ENCODE measurements at regions not wholly inside any gene's neighbourhood (a gene's known extent, or its start where the extent isn't known, plus 50 kb on each side); places are given as distances from the start of the nearest gene placed in this dataset.

GRCh38 chr1:204742676-204743251 is 57.2 kb upstream of the LRRN2 start:
- Histone ChIP-seq H3K4me2 (no peak overlapping the region), H3K27ac (no peak overlapping the region), H3K9me2 (replicated peaks; ENCODE audit: insufficient read depth) (no peaks in the 10 kb centered on the region), H3K27me3 (peaks cover 3% of the 10 kb centered on the region), H3K4me3 (no peak overlapping the region), H4K20me1 (ENCODE audit: insufficient read depth, poor library complexity, severe bottlenecking) (no peaks in the 10 kb centered on the region), H3K36me3 (replicated peaks; ENCODE audit: insufficient read depth, low read depth) (no peaks in the 10 kb centered on the region), H3K9me3 (ENCODE audit: low read depth) (peaks cover 11% of the 10 kb centered on the region), H2AFZ (no peak overlapping the region), H3K4me1 (ENCODE audit: insufficient read depth) (no peaks in the 10 kb centered on the region), H3K79me2 (no peaks in the 10 kb centered on the region)
- WGBS (ENCODE audit: low lambda C conversion rate, missing lambda C conversion rate), result 77% methylated on average over 8 of the region's 8 CpGs
- DNase-seq (ENCODE audit: low spot score), result no peak
- TF ChIP-seq EZH2phosphoT487 (IDR thresholded peaks at IDR 0.05; ENCODE audit: low read depth, severe bottlenecking, unreplicated experiment) (no peak), CTCF (IDR thresholded peaks at IDR 0.05; ENCODE audit: poor library complexity) (no peak), EZH2 (IDR thresholded peaks at IDR 0.05; ENCODE audit: borderline replicate concordance) (no peak)

GRCh38 chr1:204744107-204744779 is 58.7 kb upstream of the LRRN2 start:
- no peaks in the 10 kb centered on the region for H3K9me2 ChIP-seq (replicated peaks; ENCODE audit: insufficient read depth)

GRCh38 chr1:204746838-204747442 is 61.4 kb upstream of the LRRN2 start:
- no peak for TF ChIP-seq EZH2 (IDR thresholded peaks at IDR 0.05; ENCODE audit: borderline replicate concordance)
- TF ChIP-seq CTCF (IDR thresholded peaks at IDR 0.05; ENCODE audit: poor library complexity), result peak; percentile 74
- no peak for TF ChIP-seq EZH2phosphoT487 (IDR thresholded peaks at IDR 0.05; ENCODE audit: low read depth, severe bottlenecking, unreplicated experiment)
- H3K27ac ChIP-seq, result no peak overlapping the region
- no peaks in the 10 kb centered on the region for H3K9me2 ChIP-seq (replicated peaks; ENCODE audit: insufficient read depth)
- H3K4me2 ChIP-seq, result no peak overlapping the region
- no peak overlapping the region for H3K4me3 ChIP-seq
- peaks cover 7% of the 10 kb centered on the region for H3K27me3 ChIP-seq
- H4K20me1 ChIP-seq (ENCODE audit: insufficient read depth, poor library complexity, severe bottlenecking), result no peaks in the 10 kb centered on the region
- H2AFZ ChIP-seq, result no peak overlapping the region
- peak; percentile 72 for DNase-seq (ENCODE audit: low spot score)
- H3K4me1 ChIP-seq (ENCODE audit: insufficient read depth), result peaks cover 4% of the 10 kb centered on the region
- H3K36me3 ChIP-seq (replicated peaks; ENCODE audit: insufficient read depth, low read depth), result no peaks in the 10 kb centered on the region
- H3K9me3 ChIP-seq (ENCODE audit: low read depth), result no peaks in the 10 kb centered on the region
- H3K79me2 ChIP-seq, result no peaks in the 10 kb centered on the region

More at GRCh38 chr1:204744107-204744779, 58.7 kb upstream of the LRRN2 start:
- Histone ChIP-seq H3K27me3 (peaks cover 3% of the 10 kb centered on the region), H3K36me3 (replicated peaks; ENCODE audit: insufficient read depth, low read depth) (no peaks in the 10 kb centered on the region), H2AFZ (no peak overlapping the region), H3K4me3 (no peak overlapping the region), H3K27ac (no peak overlapping the region), H3K9me3 (ENCODE audit: low read depth) (no peaks in the 10 kb centered on the region), H3K4me1 (ENCODE audit: insufficient read depth) (no peaks in the 10 kb centered on the region), H4K20me1 (ENCODE audit: insufficient read depth, poor library complexity, severe bottlenecking) (no peaks in the 10 kb centered on the region), H3K79me2 (no peaks in the 10 kb centered on the region), H3K4me2 (no peak overlapping the region)
- no peak for DNase-seq (ENCODE audit: low spot score)
- TF ChIP-seq EZH2phosphoT487 (IDR thresholded peaks at IDR 0.05; ENCODE audit: low read depth, severe bottlenecking, unreplicated experiment), result no peak
- TF ChIP-seq EZH2 (IDR thresholded peaks at IDR 0.05; ENCODE audit: borderline replicate concordance), result no peak
- TF ChIP-seq CTCF (IDR thresholded peaks at IDR 0.05; ENCODE audit: poor library complexity), result no peak
- WGBS (ENCODE audit: low lambda C conversion rate, missing lambda C conversion rate), result 74% methylated on average over 7 of the region's 7 CpGs

Data from hepatocyte (in vitro differentiated cells).